ENCODE measurements at regions not wholly inside any gene's neighbourhood (a gene's known extent, or its start where the extent isn't known, plus 50 kb on each side); places are given as distances from the start of the nearest gene placed in this dataset.
A peak's percentile ranks its signal among the peaks of the same experiment; 100 is the strongest.

DNA sequence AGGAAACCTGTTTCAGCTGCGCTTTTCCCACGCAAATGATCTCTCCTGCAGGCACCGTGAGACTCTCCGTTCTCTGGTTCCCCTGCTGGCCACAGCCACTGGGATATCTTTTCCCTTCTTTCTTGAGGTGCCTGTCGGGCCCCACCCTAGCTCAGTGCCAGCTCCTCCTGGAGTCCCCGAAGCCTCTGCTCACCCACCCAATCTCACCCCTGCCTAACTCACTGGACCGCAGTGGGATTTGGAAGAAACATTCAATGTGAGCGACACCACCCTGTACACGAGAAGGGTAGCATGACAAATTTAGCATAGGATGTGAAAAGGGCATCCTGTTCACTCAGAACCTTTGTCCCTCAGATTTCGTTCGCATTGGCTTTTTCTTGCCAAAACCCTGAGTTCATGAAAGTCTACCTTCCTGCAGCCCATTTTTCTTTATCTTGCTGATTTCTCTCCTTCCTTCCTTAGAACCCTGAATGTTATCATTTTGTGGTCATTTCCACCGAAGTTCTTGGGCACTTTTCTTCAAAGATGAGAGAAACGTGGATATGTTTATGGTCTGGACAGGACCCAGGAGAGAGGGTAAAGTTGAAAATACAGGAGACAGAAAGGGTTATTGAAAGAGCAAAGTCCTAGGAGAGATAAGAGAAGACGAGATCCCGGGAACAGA, 63.6 kb upstream of the ELK3 start:
- TF ChIP-seq, protein P1, sequence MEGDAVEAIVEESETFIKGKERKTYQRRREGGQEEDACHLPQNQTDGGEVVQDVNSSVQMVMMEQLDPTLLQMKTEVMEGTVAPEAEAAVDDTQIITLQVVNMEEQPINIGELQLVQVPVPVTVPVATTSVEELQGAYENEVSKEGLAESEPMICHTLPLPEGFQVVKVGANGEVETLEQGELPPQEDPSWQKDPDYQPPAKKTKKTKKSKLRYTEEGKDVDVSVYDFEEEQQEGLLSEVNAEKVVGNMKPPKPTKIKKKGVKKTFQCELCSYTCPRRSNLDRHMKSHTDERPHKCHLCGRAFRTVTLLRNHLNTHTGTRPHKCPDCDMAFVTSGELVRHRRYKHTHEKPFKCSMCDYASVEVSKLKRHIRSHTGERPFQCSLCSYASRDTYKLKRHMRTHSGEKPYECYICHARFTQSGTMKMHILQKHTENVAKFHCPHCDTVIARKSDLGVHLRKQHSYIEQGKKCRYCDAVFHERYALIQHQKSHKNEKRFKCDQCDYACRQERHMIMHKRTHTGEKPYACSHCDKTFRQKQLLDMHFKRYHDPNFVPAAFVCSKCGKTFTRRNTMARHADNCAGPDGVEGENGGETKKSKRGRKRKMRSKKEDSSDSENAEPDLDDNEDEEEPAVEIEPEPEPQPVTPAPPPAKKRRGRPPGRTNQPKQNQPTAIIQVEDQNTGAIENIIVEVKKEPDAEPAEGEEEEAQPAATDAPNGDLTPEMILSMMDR (IDR thresholded peaks at IDR 0.05; ENCODE audit: insufficient read depth, low read length, missing control alignments) = no peak
- no peak overlapping the region for H3K4me3 ChIP-seq (ENCODE audit: low read depth, low read length)
- ChIA-PET POLR2A (no interaction called here), CTCF (interaction anchor here (0.6 kb wide), 1 partner anchor 16 kb away, joined by 3 read pairs; no protein-coding TSS in a partner anchor)
- DNase-seq (ENCODE audit: low read depth, low spot score) = no peak

DNA sequence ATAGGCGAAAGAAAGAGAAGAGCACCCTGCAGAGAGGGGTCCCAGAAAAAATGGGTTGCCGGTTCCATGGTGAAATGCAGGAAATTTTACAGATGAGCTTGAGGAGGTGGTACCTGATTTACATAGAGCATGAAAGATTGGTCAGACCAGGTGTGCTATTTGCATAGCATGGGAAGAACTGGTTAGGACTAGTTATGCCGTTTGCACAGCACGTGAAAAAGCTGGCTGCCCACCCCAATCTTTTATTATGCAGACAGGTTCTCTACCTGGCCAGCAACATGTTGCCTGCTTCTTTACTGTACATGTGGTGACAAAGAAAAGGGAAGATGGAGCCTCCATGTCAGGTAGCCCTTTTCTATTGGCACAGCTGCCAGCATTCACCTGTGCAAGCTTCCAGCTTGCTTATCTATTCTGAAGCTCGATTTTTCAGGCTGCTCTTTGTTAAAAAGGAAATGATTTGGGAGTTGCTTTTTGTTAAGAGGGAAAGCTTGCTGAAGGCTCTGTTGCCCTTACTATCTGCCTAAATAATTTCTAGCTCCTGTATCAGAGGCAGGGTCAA, 62.9 kb upstream of the ELK3 start:
- H3K4me3 ChIP-seq (ENCODE audit: low read depth, low read length) = no peak overlapping the region
- CTCF ChIA-PET = interaction anchor here (1.8 kb wide), 1 partner anchor 385 kb away, joined by 4 read pairs; no protein-coding TSS in a partner anchor
- TF ChIP-seq, protein P1 (IDR thresholded peaks at IDR 0.05; ENCODE audit: insufficient read depth, low read length, missing control alignments) = no peak
- POLR2A ChIA-PET = no interaction called here
- no peak for DNase-seq (ENCODE audit: low read depth, low spot score)

DNA sequence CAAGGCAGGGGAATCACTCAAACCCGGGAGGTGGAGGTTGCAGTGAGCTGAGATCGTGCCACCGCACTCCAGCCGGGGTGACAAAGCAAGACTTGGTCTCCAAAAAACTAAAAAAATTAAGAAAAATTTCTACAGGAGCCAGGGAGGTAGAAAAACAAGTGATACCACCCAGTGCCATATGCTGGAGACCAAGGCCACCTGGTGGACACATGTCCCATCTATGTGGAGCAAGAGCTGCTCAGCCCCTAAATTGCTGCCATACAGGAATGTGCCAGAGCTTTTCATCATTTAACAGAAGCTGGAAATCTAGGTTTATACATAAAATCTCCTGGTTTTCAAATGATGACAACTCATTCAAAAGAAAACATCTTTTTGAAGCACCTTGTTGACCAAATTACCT, 61.4 kb upstream of the ELK3 start:
- no peak for DNase-seq (ENCODE audit: low read depth, low spot score)
- ChIA-PET POLR2A (no interaction called here), CTCF (interaction anchor here (1.0 to 1.8 kb wide), 3 partner anchors 12 to 384 kb away, joined by 3 to 4 read pairs (median 4); no protein-coding TSS in a partner anchor)
- H3K4me3 ChIP-seq (ENCODE audit: low read depth, low read length) = no peak overlapping the region
- TF ChIP-seq, protein P1 (IDR thresholded peaks at IDR 0.05; ENCODE audit: insufficient read depth, low read length, missing control alignments) = no peak

DNA sequence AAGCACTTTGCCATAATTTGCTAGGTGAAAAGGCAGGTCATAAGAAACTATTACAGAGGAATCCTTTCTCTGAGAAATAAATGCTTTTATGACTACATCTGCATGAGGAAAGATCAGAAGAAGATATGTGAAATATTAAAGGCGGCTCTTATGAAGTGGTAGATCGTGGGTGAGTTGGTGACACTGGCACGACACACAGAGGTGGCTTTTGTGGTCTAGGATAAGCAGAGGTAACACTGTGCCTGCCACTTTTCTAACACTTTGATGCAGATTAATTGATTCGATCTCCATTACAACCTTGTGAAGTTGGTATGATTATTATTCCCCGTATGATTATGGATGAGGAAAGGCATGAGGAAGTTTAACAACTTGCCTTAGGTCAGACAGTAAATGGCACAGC, 60.0 kb upstream of the ELK3 start:
- TF ChIP-seq, protein P1 (IDR thresholded peaks at IDR 0.05; ENCODE audit: insufficient read depth, low read length, missing control alignments) = no peak
- ChIA-PET POLR2A (no interaction called here), CTCF (no interaction called here)

DNA sequence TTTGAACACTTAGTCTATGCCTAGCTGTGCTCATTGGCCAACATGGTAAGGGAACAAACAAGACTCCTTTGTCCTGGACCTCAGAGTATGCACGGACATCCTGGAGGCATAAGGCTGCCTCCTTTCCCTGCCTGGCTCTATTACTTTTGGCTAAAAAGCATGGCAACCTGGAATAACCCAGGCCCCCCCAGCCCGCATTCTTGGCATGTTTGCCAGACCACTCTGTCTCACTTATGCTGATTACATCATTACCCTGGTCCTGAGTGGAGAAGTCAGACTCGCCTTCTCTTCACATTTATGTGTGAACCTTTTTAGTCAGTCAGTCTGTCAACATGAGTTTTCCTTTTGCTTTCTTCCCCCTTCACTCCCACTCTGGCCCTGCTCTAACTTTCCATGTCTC, 58.0 kb upstream of the ELK3 start:
- CTCF ChIA-PET = interaction anchor here (1.9 kb wide), 1 partner anchor 78 kb away, joined by 6 read pairs; no protein-coding TSS in a partner anchor
- POLR2A ChIA-PET = no interaction called here
- no peak overlapping the region for H3K4me3 ChIP-seq (ENCODE audit: low read depth, low read length)
- peak; percentile 31 for DNase-seq (ENCODE audit: low read depth, low spot score)
- TF ChIP-seq, protein P1 (IDR thresholded peaks at IDR 0.05; ENCODE audit: insufficient read depth, low read length, missing control alignments) = no peak

More for the DNA sequence above, 60.0 kb upstream of the ELK3 start:
- H3K4me3 ChIP-seq (ENCODE audit: low read depth, low read length) = no peak overlapping the region
- no peak for DNase-seq (ENCODE audit: low read depth, low spot score)

DNA sequence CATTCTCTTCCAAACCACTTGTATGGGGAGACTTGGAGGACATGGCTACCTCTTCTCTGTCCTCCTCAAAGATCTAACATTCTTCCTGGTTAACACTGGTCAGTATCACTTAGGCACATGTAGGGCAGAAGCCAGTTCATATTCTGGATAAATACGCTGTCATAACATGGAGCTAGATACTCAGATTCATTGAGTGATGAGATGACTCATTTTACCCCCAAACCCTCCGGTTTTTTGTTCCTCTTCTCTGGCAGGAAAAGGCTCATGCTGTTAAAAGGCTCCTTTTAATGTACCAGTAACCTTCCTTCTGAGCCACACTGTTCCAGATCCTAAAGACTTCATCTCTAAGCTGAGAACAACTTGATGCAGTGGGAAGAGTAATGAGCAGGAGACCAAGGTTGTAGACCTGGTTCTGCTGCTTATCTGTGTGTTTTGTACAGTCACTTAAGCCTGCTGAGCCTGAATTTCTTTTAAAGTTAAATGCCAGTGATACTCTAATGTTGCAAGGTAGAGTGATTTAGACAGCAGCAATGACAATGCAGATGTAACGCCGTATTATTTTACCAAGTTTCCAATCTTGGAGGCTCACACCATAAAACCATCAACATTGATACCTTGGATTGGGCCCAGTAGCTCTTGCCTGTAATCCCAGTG, 57.3 kb upstream of the ELK3 start:
- DNase-seq (ENCODE audit: low read depth, low spot score) = no peak
- no peak overlapping the region for H3K4me3 ChIP-seq (ENCODE audit: low read depth, low read length)
- CTCF ChIA-PET = interaction anchor here (1.1 to 1.9 kb wide), 2 partner anchors 15 to 78 kb away, joined by 3 to 6 read pairs; no protein-coding TSS in a partner anchor
- POLR2A ChIA-PET = no interaction called here
- TF ChIP-seq, protein P1 (IDR thresholded peaks at IDR 0.05; ENCODE audit: insufficient read depth, low read length, missing control alignments) = no peak

Measured in AG04449 (cell line).